ENCODE measurements at regions not wholly inside any gene's neighbourhood (a gene's known extent, or its start where the extent isn't known, plus 50 kb on each side); places are given as distances from the start of the nearest gene placed in this dataset.
"Not testable (repeated sequence)": the region's sequence is repeated elsewhere in the genome, so short reads cannot be mapped to it uniquely, and the experiment has no call there.

- H4K20me1 ChIP-seq (ENCODE audit: insufficient read depth) = no peaks in the 10 kb centered on the region
- H2AFZ ChIP-seq (ENCODE audit: low read depth) = no peak overlapping the region
- no peaks in the 10 kb centered on the region for H3F3A ChIP-seq (replicated peaks; ENCODE audit: insufficient read depth)
- no peak overlapping the region for H3K4me3 ChIP-seq (ENCODE audit: low read depth in 2 of 2, low read length in 1 of 2)
- no peak overlapping the region for H3K4me2 ChIP-seq
- H3K36me3 ChIP-seq (replicated peaks in 1 of 2; ENCODE audit: control insufficient read depth in 1 of 2, insufficient read depth in 2 of 2, low read length in 1 of 2) = no peaks in the 10 kb centered on the region
- no peaks in the 10 kb centered on the region for H3K9me2 ChIP-seq
- no peak for DNase-seq
- H3K27ac ChIP-seq (ENCODE audit: low read depth in 2 of 2, low read length in 1 of 2) = no peak overlapping the region
- H3K4me1 ChIP-seq (ENCODE audit: control insufficient read depth in 1 of 2, insufficient read depth in 2 of 2, low read depth in 1 of 2, low read length in 1 of 2) = no peaks in the 10 kb centered on the region
- H3K79me2 ChIP-seq (ENCODE audit: insufficient read depth) = no peaks in the 10 kb centered on the region
- H3K9ac ChIP-seq = no peak overlapping the region
- ChIA-PET POLR2A (no interaction called here), CTCF (no interaction called here)
- TF ChIP-seq MEF2A (IDR thresholded peaks at IDR 0.05; ENCODE audit: borderline replicate concordance, low read depth) = no peak
- TF ChIP-seq RCOR1 (IDR thresholded peaks at IDR 0.05; ENCODE audit: low read length) = no peak
- no peak for TF ChIP-seq RAD21 (IDR thresholded peaks at IDR 0.05; ENCODE audit: low read length)
- no peak for TF ChIP-seq FOXM1 (IDR thresholded peaks at IDR 0.05; ENCODE audit: low read depth)
- TF ChIP-seq SMC3 (IDR thresholded peaks at IDR 0.05; ENCODE audit: low read depth, low read length) = no peak
- no peak for TF ChIP-seq ELF1 (IDR thresholded peaks at IDR 0.05)
- TF ChIP-seq TEAD4 (IDR thresholded peaks at IDR 0.05; ENCODE audit: borderline replicate concordance, insufficient read depth) = no peak
- no peak for TF ChIP-seq USF1 (IDR thresholded peaks at IDR 0.05; ENCODE audit: borderline replicate concordance, low read depth)
- TF ChIP-seq REST (IDR thresholded peaks at IDR 0.05; ENCODE audit: low read depth, low read length) = no peak
- TF ChIP-seq FOSL2 (IDR thresholded peaks at IDR 0.05; ENCODE audit: borderline replicate concordance, low read depth) = no peak
- no peak for TF ChIP-seq TAF1 (IDR thresholded peaks at IDR 0.05; ENCODE audit: borderline replicate concordance, low read depth, low read length)
- TF ChIP-seq MXI1 (IDR thresholded peaks at IDR 0.05; ENCODE audit: low read depth, low read length) = no peak
- TF ChIP-seq RFX5 (IDR thresholded peaks at IDR 0.05; ENCODE audit: low read length) = no peak
- TF ChIP-seq TCF12 (IDR thresholded peaks at IDR 0.05) = no peak
- TF ChIP-seq NRF1 (IDR thresholded peaks at IDR 0.05; ENCODE audit: low read depth, low read length) = no peak
- no peak for TF ChIP-seq NFIC (IDR thresholded peaks at IDR 0.05; ENCODE audit: borderline replicate concordance)
- no peak for TF ChIP-seq FOXJ3 (CRISPR knock-in tag; IDR thresholded peaks at IDR 0.05)
- H3K9me3 ChIP-seq = no peaks in the 10 kb centered on the region
- no peaks in the 10 kb centered on the region for H3K27me3 ChIP-seq (ENCODE audit: insufficient read depth)
Observed at GRCh38 chr5:101326766-101327165, 423.7 kb upstream of the ST8SIA4 start.

- H3K27ac ChIP-seq (ENCODE audit: low read depth in 2 of 2, low read length in 1 of 2); H3K27me3 ChIP-seq (ENCODE audit: insufficient read depth); H3K9ac ChIP-seq; H3K4me2 ChIP-seq; H3K9me2 ChIP-seq; H3K79me2 ChIP-seq (ENCODE audit: insufficient read depth); H3F3A ChIP-seq (replicated peaks; ENCODE audit: insufficient read depth); H3K36me3 ChIP-seq (replicated peaks in 1 of 2; ENCODE audit: control insufficient read depth in 1 of 2, insufficient read depth in 2 of 2, low read length in 1 of 2); H2AFZ ChIP-seq (ENCODE audit: low read depth); H3K9me3 ChIP-seq; DNase-seq; H4K20me1 ChIP-seq (ENCODE audit: insufficient read depth); H3K4me3 ChIP-seq (ENCODE audit: low read depth in 2 of 2, low read length in 1 of 2); H3K4me1 ChIP-seq (ENCODE audit: control insufficient read depth in 1 of 2, insufficient read depth in 2 of 2, low read depth in 1 of 2, low read length in 1 of 2); POLR2A ChIA-PET: not testable (repeated sequence)
- WGBS (ENCODE audit: low lambda C conversion rate) = 26% methylated on average over 7 of the region's 7 CpGs
- CTCF ChIA-PET = interaction anchor here (0.9 kb wide), 1 partner anchor 363 kb away, joined by 3 read pairs; no protein-coding TSS in a partner anchor
Observed at GRCh38 chr5:101316401-101316800, 413.3 kb upstream of the ST8SIA4 start.

Data from SK-N-SH (cell line).